AML-193 (cell line): ENCODE measurements at regions not wholly inside any gene's neighbourhood (a gene's known extent, or its start where the extent isn't known, plus 50 kb on each side); places are given as distances from the start of the nearest gene placed in this dataset.

ENCODE experiments used
- DNase-seq, 2 experiments: peaks; one replicate each; lab custom pipeline; 2025; lab: John Stamatoyannopoulos, UW

DNA sequence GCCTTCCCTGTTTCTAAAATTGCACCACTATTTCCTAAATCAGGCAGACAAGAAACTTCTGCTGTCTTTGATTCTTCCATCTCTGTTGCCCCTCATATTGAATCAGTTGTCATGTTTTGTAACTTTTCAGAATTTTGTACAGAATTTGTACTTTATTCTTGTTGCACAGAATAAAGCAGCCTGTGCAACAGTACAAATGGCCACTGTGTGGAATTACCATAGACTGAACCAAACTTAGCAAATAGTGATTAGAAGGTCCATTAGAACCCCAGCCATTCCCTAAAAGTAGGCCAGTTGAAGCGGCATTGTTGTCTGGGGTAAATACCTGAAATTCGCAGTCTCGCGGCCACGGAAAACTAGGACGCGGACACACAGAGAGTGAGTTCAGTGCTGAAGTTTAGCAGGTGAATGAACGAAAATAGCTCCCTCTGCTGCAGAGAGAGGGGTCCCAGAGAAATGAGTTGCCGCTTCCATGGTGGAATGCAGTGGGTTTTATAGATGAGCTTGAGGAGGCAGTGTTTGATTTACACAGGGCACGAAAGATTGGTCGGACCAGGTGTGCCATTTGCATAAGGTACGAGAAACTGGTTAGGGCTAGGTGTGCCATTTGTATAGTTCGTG, 71.8 kb downstream of the C4orf33 start:
- DNase-seq = no peak

DNA sequence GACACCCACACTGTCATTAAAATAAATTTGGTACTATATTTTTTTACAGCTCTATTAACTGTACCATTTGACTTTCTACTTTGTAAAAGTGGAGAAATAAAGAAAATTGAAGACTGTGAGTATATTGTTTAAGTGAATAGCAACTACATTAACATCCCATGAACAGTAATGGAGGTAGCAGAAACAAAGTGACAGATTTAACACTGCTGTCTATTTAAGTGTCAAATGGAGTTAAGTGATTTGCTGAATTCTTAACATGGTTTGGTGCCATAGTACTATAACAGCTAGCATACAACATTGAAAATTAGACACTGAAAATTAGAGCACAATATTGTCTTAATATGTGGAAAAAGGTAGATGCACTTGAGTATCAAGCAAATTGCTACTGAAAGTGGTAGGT, 76.2 kb downstream of the C4orf33 start:
- DNase-seq = no peak

DNA sequence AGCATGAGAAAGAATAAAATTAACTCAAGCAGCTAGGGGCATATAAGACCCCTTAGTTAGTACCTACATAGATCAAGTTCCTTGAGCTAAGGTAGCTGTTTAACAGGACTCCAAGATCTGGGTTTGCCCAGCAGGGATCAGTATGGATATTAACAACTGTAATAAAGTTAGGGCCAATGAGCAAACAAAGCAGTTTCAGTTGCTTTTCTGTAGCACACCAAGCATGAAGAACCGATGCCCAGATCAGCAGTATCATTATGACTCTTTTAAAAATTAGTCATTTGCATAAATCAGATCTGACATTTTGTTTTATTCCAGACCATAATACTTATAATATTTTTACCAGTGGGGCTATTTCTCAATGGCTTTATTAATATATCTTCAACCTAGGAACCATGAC, 80.9 kb downstream of the C4orf33 start:
- DNase-seq = no peak

DNA sequence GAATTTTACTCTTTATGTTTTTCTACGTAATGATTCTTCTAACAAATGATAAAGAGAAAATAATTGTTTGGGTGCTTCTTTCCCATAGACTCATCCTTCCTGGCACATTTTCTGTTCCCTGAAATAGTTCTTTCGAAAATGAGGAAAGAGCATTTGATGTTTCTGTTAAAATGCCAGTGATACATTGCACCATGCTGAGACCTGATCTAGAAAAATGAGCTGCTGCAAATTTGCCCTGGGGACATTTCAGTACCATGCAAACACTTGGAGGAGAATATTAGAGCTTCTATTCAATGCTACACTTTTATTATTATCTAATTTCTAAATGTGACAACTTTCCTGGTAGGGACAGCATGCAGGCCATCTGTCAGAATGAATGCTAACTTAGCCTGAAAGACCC, 83.3 kb downstream of the C4orf33 start:
- DNase-seq = no peak

DNA sequence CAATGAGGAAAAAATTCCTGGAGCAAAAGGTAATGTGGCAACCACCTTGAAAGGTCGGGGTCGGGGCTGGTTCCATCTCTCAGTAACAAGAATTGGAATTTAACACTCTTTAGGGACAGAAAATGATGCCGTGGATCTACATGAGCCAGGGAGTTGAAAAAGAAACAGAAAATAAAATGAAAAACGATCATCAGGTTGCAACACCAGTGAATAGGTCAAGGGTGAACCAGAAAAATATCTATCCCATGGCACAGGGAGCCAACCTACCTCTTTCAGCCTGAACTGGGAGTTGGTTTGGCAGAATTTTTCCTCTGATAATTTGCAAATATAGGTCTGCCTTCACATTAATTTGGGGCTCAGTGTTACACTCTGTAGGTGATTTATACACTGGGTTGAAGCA, 93.7 kb downstream of the C4orf33 start:
- no peak for DNase-seq

DNA sequence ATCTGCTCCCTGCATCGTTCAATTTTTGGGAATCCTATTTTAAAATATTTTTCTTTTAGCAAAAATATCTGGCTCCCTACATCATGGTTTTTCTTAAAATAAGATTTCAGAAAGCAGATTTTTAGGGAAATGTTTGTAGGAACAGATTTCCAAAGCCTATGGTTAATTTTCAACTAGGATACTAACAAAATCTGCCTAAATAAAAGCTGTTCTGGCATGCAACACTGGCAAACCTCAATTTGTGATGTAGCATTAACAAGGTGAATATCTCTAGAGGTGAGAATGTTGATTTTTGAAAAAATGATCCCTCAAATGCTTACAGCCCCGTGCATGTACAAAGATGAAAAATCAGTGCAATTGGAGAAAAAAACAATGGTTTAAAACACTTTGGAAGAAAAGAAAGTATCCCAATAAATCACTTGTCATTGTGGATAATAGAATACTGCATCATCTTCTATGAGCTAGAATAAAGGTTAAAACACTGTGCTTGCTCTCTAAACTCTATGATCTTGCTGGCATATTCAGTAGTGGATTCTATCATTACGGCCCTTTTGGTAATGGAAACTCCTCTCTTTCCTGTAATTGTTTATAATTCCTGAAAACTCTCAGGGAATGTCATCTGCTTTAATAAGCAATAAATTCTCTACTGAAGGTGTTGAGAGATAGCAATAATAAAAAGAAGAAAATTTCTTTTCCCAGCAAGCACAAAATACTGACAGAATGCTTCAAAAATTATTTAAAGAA, 97.6 kb downstream of the C4orf33 start:
- DNase-seq = no peak

DNA sequence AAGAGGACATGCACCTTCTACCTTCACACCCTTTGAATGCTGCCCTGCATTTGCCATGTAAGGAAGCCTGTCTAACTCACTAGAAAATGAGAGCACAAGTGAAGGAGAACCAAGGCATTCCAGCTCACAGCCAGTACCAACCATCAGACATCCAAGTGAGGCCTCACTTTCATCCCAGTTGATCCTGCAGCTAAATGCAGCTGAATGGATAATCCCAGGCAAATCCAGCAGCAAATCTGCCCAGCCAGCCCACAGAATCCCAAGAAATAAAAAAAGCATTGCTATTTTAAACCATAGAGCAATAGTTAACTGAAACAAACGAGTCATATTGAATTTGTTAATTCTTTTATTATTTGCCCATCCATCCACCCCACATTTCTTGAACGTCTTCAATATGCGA, 112.5 kb downstream of the C4orf33 start:
- no peak for DNase-seq

DNA sequence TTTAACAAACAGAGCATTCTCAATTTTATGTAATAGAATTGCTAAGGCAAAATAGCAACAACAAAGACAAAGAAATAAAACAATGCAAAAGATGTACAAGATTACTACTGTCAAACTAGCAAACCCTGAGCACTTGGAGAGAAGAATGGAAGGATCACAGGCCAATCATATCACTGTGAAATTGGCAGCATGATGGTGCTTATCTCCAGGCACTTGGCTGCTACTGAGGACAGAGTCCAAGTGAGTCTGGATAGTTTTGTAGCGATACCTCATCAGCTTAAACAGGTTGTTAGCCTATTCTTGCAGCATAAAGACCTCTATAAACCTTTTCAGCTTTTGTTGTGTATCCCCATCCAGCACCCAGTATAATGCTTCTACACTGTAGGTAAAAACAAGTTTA, 117.7 kb downstream of the C4orf33 start:
- no peak for DNase-seq

DNA sequence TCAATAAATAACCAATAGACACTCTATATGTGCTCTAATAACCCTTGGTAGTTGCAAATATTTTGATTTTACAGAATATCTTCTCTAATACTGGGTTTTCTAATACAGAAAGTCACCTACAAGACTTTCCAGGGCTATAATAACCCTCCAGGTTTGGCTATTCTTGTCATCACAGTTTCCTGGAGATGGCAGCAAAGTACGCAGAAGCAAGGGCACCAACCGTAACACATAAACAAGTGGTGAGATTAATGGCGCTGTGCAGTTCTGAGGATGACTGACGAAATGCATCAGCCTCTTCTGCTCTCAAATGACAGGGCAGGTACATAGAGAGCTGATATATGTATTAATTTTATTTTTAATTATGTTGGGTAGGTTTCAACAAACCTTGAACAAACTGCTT, 122.4 kb downstream of the C4orf33 start:
- DNase-seq = no peak

DNA sequence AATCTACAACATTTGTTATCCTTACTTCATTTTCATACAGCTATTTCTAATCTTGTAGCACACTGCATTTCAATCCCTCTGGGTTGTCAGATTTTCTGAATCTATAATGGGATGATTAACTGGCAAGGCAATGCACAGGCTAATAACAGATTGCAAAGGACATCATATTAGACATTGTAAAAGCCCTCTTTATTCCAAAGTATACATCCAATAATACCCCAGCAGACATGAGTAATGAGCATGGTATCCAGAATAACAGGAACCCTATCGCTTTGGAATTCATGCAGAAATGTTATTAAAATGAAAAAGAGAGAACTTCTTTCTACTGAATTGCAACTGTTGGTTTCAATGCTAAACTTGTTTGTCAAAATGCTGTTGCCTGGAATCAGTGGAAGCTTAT, 122.9 kb downstream of the C4orf33 start:
- no peak for DNase-seq

DNA sequence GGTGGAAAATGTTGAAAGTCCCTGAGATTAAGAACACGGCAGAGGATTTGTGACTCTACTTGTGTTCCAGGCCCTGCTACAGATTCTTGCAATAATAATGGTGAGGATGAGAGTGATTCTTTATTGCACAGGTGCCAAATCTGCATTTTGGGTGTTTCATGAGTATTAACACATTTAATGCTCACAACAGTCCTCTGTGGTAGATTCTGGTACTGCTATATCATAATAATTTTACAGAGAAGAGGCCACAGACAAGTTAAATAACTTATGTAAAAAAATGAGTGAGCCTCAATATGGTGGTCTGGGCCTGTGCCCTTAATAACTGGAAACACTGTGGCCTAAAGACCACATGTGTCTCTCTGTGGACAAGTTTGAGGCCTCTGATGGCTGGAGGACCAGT, 124.3 kb downstream of the C4orf33 start:
- DNase-seq = no peak

DNA sequence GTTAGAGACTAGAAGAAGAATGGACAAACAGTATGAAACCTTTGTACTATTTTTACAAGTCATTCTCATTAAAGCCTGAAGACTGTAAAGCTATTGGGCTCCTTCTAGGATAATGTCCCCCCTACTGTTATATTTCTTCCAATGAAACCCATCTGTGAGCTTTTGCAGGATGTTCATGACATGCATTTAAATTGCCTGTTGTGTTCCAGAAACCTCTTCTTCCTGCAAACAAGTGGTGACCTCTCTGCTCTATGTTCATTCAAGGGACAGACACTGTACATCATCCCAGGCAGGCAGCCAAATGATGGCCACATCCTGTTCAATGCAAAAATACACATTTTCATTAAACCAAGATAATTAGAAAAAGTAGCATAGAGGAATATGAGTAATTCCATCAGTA, 128.0 kb downstream of the C4orf33 start:
- DNase-seq = no peak

DNA sequence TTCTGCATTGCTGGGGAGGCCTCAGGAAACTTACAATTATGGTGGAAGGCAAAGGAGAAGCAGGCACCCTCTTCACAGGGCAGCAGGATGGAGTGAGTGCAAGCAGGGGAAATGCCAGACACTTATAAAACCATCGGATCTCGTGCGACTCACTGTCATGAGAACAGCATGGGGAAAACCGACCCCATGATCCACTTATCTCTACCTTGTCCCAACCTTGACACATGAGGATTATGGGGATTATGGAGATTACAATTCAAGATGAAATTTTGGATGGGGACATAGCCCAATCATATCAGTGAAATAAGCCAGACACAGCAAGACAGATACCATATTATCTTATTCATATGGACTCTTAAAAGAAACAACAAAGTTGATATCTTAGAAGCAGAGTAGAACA, 134.9 kb downstream of the C4orf33 start:
- no peak for DNase-seq

DNA sequence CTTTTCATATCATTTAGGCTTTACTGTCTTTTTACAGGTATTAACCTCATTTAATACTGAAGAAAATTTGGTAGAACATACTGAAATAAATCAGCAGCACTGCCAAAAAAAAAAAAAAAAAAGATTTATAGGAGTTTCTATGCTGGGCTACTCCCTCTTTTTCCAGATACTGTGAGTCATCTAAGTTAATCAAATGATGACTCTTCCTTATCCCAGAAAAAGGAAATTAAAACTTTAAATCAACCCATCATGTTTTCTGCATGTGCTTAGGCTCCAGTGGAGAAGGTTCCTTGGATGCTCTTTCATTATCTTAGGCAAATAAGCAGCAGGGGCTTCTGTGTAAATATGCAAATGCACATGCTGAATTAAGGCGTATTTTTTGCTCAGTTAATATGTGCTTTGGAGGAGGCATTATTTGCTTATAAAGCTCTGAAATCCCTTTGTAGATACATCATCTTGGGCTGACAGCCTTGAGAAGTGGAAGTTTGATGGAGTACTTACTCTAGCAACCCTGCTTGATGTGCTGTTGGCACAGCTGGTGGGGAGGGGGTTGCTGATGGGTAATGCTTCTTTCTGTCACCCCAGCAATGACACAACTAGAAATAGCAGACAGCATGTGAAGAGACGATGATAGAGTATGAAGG, 136.1 kb downstream of the C4orf33 start:
- DNase-seq = no peak

DNA sequence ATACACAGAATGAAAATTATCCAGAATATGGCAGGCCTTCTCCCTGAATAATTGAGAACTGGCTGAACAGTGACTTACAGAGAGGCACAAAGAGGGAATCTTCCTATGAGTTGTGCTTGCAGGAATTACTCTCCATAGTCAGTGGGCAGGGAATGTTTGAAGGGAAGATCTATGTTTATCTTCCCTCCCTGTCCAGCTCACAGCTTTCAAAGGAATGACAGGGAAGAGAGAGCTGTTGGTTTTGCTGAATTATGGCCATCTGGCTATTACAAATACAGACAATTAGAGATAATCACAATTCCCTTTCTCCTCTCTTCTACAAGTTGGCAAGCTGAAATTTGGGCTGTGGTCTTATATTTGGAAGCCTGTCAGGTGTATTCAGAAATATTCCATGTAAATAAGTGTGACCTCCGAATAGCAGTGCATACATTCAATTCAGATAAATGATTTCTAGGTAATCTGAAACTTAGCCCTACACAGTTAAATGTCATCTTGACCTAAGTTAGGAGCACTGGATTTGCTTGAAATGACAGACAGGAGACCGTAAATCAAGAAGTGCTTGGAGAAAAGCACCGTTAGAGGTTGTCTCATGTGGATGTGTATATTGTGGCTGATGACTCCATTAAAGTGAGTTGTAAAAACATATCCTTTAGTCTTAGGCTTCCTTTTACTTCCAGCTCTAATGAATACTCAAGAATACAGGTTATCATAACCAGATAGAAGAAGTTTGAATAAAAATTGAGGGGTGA, 136.8 kb downstream of the C4orf33 start:
- DNase-seq = no peak

DNA sequence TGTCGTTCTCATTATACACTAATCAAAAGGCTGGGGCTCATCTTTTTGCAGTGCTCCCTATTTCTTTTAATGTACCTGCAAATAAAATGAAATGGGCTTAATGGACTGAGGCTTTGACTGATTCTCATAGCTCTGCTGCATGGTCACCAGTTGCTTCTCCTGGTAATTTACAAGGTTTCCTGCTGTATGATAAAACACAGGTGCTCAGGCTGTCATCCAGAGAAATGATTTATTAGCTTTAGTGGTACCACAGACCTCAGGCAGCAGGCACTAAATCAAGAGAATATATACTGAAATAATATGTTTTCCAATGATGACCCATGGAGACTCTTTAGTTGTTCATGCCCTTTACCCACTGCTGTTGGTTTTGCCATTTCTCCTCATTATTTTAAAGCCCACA, 137.7 kb downstream of the C4orf33 start:
- DNase-seq = no peak

DNA sequence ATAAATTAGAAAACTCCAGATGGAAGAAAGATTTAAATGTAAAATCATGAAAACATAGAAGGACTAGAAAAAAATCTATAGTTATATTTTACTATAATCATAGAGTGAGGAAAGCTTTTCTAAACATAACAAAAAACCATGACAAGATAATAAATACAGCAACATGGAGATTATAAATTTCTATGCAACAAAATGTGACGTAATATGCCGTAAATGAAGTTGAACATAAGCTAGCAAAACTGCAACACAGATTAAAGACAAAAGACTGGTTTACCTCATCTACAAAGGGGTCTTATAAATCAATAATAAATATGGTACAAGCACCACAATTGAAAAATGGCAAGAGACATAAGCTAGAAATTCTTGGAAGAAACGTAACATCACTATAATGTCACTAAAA, 140.4 kb downstream of the C4orf33 start:
- no peak for DNase-seq

DNA sequence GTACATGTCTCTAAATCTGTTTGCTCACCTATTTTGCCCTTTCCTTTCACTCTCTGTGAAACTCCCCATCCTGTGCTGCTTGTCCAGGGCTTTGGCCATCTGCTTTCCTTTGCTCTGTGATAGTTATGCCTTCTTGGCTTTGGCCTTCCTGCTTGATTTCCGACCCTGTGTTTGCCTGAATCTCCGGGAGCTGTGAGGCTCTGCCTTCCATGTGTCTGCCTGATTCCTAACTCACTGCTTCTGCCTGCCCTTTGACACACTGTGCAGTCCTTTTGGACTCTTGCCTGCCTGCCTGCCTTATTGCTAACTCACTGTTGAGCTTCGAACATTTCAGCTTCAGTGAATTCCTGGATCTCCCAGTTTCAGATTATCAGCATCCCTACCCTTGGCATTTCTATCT, 143.1 kb downstream of the C4orf33 start:
- no peak for DNase-seq

DNA sequence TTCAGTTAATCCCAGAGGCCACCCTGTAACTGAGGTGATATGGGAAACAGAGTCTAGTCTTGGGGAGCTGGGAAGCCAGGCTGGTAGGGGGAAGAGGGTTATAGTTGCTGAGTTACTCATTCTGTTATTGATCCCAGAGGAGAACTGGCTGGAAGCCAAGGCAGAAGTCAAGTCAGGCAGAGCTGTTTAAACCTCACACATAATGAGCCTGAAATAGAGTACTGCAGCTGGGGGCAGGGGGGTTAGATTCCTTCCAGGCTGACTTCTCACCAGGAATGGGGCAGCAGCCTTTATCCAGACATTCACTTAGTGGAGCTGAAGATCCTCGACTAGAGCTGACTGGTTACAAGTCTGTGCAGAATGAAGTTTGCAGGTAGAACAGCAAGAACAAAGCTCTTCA, 144.9 kb downstream of the C4orf33 start:
- no peak for DNase-seq

DNA sequence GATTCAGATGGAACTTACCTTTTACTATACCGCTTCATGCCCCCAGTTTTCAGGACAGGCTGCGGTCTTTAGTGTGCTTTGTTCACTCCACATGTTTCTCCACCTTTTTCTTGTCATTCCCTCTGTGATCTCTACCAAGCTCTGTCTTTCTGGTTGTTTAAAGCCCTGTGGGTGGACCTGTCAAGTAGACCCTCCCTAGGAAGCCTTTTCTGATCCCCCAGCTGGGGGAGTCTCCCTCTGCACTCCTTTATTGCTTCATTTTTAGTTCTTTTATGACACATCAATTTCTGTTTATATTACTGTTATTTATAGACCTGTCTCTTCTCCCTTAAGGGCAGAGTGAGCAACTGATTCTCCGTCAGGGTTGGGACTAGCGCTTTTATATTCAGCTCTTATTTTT, 150.2 kb downstream of the C4orf33 start:
- DNase-seq = no peak

DNA sequence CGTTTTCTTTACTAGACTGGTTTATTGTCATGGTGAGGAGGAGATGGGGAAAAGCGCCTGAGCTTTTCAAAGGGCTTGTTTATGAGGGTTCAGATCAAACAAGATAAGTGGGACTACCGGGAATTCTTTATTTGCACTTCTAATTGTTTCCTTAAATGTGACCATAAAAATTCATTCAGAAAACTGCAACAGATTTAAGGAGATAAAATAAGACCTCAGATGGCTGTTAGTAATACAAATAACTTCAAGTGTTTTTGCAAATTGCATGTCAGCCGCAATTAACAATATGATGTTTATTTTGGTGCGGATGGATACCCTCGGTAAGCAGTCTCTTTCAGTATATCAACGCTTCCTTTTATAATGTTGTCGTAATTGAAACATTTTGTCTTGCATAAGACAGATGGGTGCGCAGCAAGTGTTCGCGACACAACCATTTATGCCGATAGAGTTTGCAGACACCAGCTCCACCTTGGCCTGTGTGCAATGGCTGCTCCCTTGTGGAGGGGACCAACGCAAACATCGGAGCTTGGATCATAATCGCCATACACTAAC, 151.0 kb downstream of the C4orf33 start:
- no peak for DNase-seq

DNA sequence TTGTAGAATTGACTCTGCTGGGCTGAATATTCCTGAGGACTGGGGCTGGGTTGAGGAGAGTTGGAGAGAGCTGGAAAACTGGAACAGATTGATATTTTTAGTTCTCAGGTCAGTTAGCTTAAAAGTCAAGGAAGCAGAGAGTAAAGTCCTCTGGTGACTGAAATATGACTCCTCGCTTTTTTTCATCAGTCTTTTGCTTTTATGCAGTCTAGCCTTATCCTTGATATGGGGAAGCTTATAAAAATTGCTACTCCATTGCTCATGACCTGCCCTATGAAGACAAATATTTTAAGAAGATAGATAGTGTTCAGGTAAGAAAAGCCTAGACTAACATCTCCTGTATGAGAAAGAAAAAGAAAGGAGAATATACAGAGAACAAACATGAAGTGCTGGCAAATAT, 152.7 kb downstream of the C4orf33 start:
- no peak for DNase-seq

DNA sequence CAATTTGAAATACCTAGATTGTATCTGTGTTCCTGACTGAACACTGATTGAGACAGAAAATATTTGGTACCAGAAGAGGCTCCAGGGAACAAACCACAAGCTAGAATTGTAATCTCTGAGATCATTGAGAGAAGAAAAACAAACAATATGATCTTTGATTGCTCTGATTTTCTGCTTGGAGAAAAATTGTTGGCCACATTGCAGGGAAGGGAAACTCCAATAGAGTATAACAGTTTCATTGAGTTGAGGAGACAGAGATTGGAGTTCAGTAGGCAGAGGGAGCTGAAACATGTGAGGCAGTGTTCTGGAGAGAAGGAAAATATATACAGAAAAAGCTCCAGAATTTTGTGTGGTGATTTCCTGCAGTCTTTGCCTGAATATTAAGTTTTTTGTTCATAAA, 158.2 kb downstream of the C4orf33 start:
- no peak for DNase-seq
